ENCODE measurements at regions not wholly inside any gene's neighbourhood (a gene's known extent, or its start where the extent isn't known, plus 50 kb on each side); places are given as distances from the start of the nearest gene placed in this dataset.
"Not testable (repeated sequence)": the region's sequence is repeated elsewhere in the genome, so short reads cannot be mapped to it uniquely, and the experiment has no call there.

DNA sequence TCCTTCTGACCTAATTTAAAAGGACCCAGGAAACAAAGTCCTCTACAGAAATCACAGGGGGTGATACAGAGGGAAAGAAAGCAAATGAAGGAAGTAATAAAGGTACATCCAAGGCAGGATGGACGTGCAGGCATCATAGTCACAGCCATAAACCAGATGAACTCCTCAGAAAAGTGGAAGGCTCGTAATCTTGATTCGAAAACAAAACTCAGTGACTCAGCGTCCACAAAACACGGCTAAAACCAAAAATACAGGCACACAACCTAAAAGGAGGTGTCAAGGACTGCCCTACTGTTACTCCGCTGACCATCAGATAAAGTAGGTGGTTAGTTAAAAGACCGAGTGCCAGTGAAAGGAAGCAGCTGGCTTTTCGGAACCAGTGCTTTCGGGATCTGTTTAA is 81.5 kb downstream of the TRIM69 start:
- not testable (repeated sequence) for DNase-seq (ENCODE audit: low read depth)

GRCh38 chr15:44819331-44819987 is 83.1 kb downstream of the TRIM69 start:
- not testable (repeated sequence) for DNase-seq (ENCODE audit: low read depth)

DNA sequence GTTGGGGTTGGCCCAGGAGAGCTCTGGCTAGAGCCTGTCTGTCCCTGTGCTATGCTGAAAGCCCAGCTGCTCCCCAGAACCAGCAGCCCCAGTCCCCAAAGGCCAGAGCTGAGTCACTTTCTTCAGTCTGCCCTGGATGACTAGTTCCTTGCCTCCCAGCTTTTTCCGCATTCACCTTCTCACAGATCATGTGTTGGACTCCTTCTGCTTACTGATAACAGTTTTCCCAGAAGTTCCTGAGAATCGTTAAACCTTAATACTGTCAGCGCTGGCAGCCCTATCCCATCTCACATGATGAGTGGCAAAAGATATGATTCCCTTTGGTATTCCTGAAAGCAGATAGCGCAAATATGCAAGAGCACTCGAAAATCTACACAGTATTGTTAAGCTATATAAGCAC is 84.2 kb downstream of the TRIM69 start:
- not testable (repeated sequence) for DNase-seq (ENCODE audit: low read depth)

DNA sequence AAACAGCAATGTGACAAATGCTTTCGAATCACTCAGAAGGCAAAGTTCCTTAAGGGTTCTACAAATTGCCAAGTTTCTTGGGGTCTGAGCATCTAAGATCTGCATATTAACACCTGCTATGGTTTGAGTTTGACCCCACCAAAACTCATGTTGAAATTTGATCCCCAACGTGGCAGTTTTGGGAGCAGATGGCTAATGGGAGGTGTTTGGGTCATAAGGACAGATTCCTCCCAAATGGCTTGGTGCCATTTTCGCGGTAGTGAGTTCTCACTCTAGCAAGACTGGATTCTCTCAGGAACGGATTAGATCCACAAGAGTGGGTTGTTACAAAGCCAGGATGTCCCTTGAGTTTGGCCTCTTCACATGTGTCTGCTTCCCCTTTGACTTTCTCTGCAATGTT is 84.6 kb downstream of the TRIM69 start:
- not testable (repeated sequence) for DNase-seq (ENCODE audit: low read depth)

DNA sequence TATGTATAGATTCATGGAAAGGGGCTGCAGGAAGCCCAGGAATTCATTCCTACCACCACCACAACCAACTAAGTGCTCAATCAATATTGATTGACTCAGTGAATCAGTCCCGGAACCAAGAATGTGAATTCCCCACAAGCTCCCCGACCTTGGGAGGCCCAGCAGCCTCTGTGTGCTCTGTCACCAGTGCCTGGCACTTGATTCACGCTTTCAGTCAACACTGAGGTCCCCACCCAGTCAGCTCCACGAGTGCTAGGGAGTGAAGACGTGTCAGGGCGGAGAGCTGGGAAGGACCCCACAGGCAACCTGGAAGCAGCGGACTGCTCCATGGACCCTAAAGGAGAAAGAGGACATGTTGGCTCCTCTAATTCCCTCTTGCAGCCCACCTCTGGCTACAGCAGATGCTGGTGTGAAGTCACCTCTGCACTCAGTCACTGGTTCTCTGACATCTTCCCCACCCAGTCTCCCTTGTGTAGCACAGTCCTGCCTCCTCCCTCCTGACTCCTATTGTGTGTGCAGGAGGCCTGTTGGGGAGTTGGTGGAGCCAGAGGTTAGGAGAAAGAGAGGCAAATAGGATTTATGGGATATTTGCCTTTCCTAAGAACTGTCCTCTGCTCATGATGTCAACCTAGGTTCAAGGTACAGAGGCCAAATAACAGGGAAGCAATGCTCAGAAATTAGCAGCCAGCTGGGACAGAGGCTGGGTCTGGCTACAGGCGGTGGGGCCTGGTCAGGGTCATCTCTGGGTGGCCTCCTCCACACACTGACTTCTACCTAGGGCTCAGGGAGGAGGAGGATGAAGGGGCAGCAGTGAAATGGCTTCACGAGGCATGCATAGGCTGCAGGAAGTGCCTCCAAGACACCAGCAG is 88.2 kb downstream of the TRIM69 start:
- DNase-seq (ENCODE audit: low read depth), result not testable (repeated sequence)

GRCh38 chr15:44826583-44826982 is 90.3 kb downstream of the TRIM69 start:
- DNase-seq (ENCODE audit: low read depth), result not testable (repeated sequence)

DNA sequence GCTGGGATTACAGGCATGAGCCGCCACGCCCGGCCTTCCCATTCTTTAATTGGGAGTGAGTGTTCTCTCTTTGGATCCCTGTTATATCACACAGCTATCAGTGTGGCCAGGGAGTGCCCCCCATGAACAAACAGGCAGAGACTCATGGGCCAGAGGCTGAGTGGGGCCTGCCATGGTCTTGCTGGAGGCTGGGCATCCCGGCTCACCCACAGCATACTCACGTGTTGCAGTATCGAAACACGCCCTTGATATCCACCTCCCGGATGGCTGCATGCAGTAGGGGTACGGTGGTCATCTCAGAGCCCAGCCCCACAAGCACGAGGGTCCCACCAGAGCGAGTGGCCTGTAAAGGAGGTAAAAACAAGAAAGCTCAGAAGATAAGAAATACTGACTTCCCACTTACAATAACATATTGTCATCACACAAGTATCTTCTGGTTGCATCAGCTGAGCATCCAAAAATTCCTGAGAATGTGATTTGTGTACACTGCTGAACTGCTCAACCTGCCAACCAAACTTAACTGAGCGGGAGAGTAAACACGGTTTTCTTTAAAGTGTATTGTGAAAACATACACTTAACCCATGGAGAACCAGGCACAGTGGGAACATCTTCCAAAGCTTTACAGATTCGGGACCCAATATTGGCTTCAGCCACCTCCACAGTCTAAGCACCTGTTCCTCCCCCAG is 92.0 kb downstream of the TRIM69 start:
- not testable (repeated sequence) for DNase-seq (ENCODE audit: low read depth)

DNA sequence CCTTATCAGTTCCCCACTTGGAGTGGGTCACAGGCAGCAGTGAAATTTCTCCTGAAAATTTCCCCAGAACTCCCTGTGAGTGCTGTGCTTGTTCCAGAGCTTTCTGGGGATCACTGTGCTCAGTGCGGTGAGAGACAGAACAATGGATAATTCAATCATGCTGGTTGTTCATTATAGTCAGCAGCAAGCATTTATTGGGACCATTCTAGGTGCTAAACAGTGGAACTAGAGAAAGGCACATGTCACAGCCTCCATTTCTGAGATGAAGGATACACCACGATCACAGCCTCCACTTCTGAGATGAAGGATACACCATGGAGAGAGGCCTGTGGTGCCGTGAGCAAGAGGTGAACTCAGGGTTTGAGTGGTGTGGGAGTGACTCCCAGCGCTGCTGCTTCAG is 92.8 kb downstream of the TRIM69 start:
- DNase-seq (ENCODE audit: low read depth), result not testable (repeated sequence)

- DNase-seq (ENCODE audit: low read depth), result not testable (repeated sequence)
These were observed 94.5 kb downstream of the TRIM69 start for GRCh38 chr15:44830692-44831408.

GRCh38 chr15:44831409-44831741 is 95.0 kb downstream of the TRIM69 start:
- not testable (repeated sequence) for DNase-seq (ENCODE audit: low read depth)

GRCh38 chr15:44832133-44832532 is 95.8 kb downstream of the TRIM69 start:
- not testable (repeated sequence) for DNase-seq (ENCODE audit: low read depth)

GRCh38 chr15:44833081-44833480 is 96.8 kb downstream of the TRIM69 start:
- not testable (repeated sequence) for DNase-seq (ENCODE audit: low read depth)

DNA sequence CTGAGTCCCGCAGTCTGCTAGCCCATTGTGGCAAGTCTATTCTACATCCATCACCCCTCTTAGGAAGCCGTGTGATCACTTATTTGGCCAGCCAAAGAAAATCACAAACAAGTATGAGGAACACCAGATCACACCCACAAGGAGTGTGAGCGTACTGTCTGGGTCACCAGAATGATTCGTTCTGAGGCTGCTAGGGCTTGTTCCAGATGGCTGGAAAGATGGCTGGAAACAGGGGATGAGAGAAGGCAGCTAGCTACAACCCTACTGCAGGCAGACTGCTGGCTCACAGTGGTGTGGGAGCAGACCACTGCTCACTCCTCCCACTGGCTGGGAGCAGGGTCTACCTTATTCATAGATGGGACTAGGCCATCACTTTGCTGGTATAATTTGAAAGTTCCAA is 97.4 kb downstream of the TRIM69 start:
- DNase-seq (ENCODE audit: low read depth), result not testable (repeated sequence)

DNA sequence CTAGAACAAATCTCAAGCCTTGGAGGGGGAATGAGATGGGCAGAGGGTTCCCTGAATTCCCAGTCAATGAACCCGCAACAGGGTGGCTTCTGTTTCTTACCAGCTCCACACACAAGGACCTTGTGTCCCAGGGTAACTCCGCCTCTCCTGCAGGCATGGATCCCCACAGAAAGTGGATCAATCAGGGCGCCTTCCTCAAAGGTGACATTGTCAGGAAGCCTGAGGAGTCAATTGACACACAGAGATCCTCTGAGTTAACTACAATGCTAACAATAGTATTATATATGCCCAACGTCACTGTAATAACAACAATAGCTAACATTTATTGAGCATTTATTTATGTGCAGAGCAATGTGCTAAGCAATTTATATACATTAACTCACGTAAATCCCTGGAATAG is 98.8 kb downstream of the TRIM69 start:
- not testable (repeated sequence) for DNase-seq (ENCODE audit: low read depth)

GRCh38 chr15:44836094-44836493 is 99.8 kb downstream of the TRIM69 start:
- DNase-seq (ENCODE audit: low read depth), result no peak

- DNase-seq (ENCODE audit: low read depth), result not testable (repeated sequence)
These were observed 102.6 kb downstream of the TRIM69 start for GRCh38 chr15:44838929-44839328.

GRCh38 chr15:44841762-44842161 is 105.4 kb downstream of the TRIM69 start:
- not testable (repeated sequence) for DNase-seq (ENCODE audit: low read depth)

DNA sequence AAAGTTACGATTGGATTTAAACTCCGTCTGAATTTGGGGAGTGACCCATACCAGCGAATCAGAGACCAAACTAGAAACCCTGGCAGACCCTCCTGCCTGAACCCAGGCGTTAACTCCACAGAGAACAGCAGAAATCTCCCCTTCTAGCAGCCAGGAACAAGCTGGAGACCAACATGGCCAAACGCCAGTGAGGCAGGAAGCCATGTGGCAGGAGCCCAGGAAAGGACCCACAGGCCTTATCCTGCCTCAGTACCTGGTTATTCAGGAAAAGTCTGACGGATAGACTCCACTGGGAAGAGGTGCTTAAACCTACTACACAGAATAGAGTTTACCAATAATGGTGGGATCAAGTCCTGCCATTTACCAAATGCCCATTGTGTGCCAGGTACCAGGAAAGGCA is 106.6 kb downstream of the TRIM69 start:
- DNase-seq (ENCODE audit: low read depth), result not testable (repeated sequence)

GRCh38 chr15:44844936-44845335 is 108.6 kb downstream of the TRIM69 start:
- DNase-seq (ENCODE audit: low read depth), result not testable (repeated sequence)

DNA sequence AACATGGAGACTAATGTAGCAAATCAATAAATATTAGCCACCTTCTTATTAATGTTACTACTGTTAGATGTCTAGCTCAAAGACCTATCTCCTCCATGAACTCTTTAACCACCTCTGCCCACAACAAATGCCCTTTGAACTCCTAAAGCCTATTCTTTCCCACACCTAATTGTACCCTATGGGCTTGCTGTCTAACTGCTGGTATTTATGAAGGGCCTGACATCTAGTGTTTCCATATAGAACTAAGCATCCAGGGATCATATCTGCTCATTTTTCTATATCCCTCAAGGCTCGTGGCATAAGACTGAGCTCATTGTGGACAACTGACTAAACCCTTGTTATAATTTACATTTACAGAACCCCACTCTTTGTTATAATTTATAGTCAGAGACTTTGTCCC is 109.8 kb downstream of the TRIM69 start:
- not testable (repeated sequence) for DNase-seq (ENCODE audit: low read depth)

DNA sequence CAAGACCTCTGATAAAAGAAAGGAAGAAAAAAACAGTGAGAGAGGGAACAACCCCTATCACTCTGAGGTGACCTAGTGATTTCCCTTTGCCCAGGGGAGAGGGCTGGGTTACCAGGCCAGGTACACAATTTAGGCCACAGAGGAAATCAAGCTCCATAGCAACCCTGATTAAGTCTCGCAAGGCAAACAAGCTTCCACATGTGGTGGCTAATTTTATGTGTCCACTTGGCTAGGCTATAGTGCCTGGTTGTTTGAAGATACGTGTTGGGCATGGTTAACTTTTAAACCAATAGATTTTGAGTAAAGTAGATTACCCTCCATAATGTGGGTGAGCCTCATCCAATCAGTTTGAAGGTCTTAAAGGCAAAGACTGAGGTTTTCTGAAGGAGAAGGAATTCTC is 108.9 kb upstream of the TERB2 start:
- not testable (repeated sequence) for DNase-seq (ENCODE audit: low read depth)

- not testable (repeated sequence) for DNase-seq (ENCODE audit: low read depth)
These were observed 107.6 kb upstream of the TERB2 start for GRCh38 chr15:44848859-44849258.
